ENCODE measurements at regions not wholly inside any gene's neighbourhood (a gene's known extent, or its start where the extent isn't known, plus 50 kb on each side); places are given as distances from the start of the nearest gene placed in this dataset.

GRCh38 chr20:6311841-6312655, 189.2 kb upstream of the FERMT1 start:
- DNase-seq (ENCODE audit: low read depth in 1 of 2, low spot score in 1 of 2): no peak
- TF ChIP-seq REST (IDR thresholded peaks at IDR 0.05; ENCODE audit: insufficient replicate concordance, low read depth) (no peak), GABPA (IDR thresholded peaks at IDR 0.05; ENCODE audit: low read depth) (no peak), CTCF (IDR thresholded peaks at IDR 0.05; ENCODE audit: insufficient read depth, low read length) (no peak), POLR2AphosphoS5 (IDR thresholded peaks at IDR 0.05; ENCODE audit: low read depth) (no peak), SPI1 (IDR thresholded peaks at IDR 0.05; ENCODE audit: borderline replicate concordance, low read depth) (no peak)
- no peaks in the 10 kb centered on the region for H3K27me3 ChIP-seq (ENCODE audit: insufficient read depth, poor library complexity, severe bottlenecking)
- no peak overlapping the region for H3K4me3 ChIP-seq (replicated peaks; ENCODE audit: insufficient read depth, low read length)
- no peak overlapping the region for H3K27ac ChIP-seq (replicated peaks)

- no peak for TF ChIP-seq GABPA (IDR thresholded peaks at IDR 0.05; ENCODE audit: low read depth)
- no peak for TF ChIP-seq CTCF (IDR thresholded peaks at IDR 0.05; ENCODE audit: insufficient read depth, low read length)
- no peak for TF ChIP-seq SPI1 (IDR thresholded peaks at IDR 0.05; ENCODE audit: borderline replicate concordance, low read depth)
- no peak for TF ChIP-seq REST (IDR thresholded peaks at IDR 0.05; ENCODE audit: insufficient replicate concordance, low read depth)
- no peak for TF ChIP-seq POLR2AphosphoS5 (IDR thresholded peaks at IDR 0.05; ENCODE audit: low read depth)
- no peak for DNase-seq (ENCODE audit: low read depth in 1 of 2, low spot score in 1 of 2)
- Histone ChIP-seq H3K27ac (replicated peaks) (no peak overlapping the region), H3K27me3 (ENCODE audit: insufficient read depth, poor library complexity, severe bottlenecking) (no peaks in the 10 kb centered on the region), H3K4me3 (replicated peaks; ENCODE audit: insufficient read depth, low read length) (no peak overlapping the region)
Observed at GRCh38 chr20:6311097-6311496, 188.3 kb upstream of the FERMT1 start.

- no peak overlapping the region for H3K27ac ChIP-seq (replicated peaks)
- no peaks in the 10 kb centered on the region for H3K27me3 ChIP-seq (ENCODE audit: insufficient read depth, poor library complexity, severe bottlenecking)
- TF ChIP-seq GABPA (IDR thresholded peaks at IDR 0.05; ENCODE audit: low read depth) (no peak), CTCF (IDR thresholded peaks at IDR 0.05; ENCODE audit: insufficient read depth, low read length) (no peak), SPI1 (IDR thresholded peaks at IDR 0.05; ENCODE audit: borderline replicate concordance, low read depth) (no peak), REST (IDR thresholded peaks at IDR 0.05; ENCODE audit: insufficient replicate concordance, low read depth) (no peak), POLR2AphosphoS5 (IDR thresholded peaks at IDR 0.05; ENCODE audit: low read depth) (no peak)
- DNase-seq (ENCODE audit: low read depth in 1 of 2, low spot score in 1 of 2): no peak
- no peak overlapping the region for H3K4me3 ChIP-seq (replicated peaks; ENCODE audit: insufficient read depth, low read length)
Observed at GRCh38 chr20:6305536-6305935, 182.7 kb upstream of the FERMT1 start.

Measured in HL-60 (cell line).